HEK293 (cell line): ENCODE measurements at regions not wholly inside any gene's neighbourhood (a gene's known extent, or its start where the extent isn't known, plus 50 kb on each side); places are given as distances from the start of the nearest gene placed in this dataset.

ENCODE experiments used
- CTCF ChIA-PET: fragments of 350-600 bp; formaldehyde crosslinking; extraction: SDS; loops from one replicate; lab custom pipeline; 2021; ENCODE audit warnings: antibody characterized with exemption; lab: Yijun Ruan, JAX
- POLR2A ChIA-PET: fragments of 300-600 bp; formaldehyde crosslinking; extraction: SDS; loops from one replicate; lab custom pipeline; 2020; ENCODE audit warnings: antibody characterized with exemption, inconsistent platforms; lab: Yijun Ruan, JAX
- H3K27ac ChIP-seq: fragments of 200-500 bp; sonication (Bioruptor generic); 2 replicates; pipeline ENCODE4 v1.5.1; 2014; ENCODE audit warnings: low read depth, low read length, control low read depth, inconsistent platforms; ENCODE audit errors: extremely low read depth
- H3K36me3 ChIP-seq, 2 experiments: fragments of 200-500 bp in 1 of 2; sonication (Bioruptor generic) in 1 of 2; 1 replicate in 1 of 2; 2 replicates in 1 of 2; pipeline ENCODE4 v1.5.1; 2014 to 2017; ENCODE audit warnings: inconsistent platforms in 2 of 2, low read length in 2 of 2; ENCODE audit not compliant: control insufficient read depth in 2 of 2, insufficient read depth in 1 of 2
- H3K4me1 ChIP-seq: fragments of 200-500 bp; sonication (Bioruptor generic); 2 replicates; pipeline ENCODE4 v1.5.1; 2014; ENCODE audit warnings: mild to moderate bottlenecking, low read length, inconsistent platforms; ENCODE audit not compliant: control insufficient read depth, insufficient read depth
- H3K4me3 ChIP-seq: 2 replicates; pipeline ENCODE4 v1.5.1; 2011; ENCODE audit warnings: low read depth, mild to moderate bottlenecking, control low read depth, low read length, moderate library complexity
- H3K9me3 ChIP-seq: fragments of 200-500 bp; sonication (Bioruptor generic); 2 replicates; pipeline ENCODE4 v1.5.1; 2014; ENCODE audit warnings: low read depth, low read length, inconsistent platforms; ENCODE audit not compliant: control insufficient read depth, insufficient read depth
- KLF9 ChIP-seq: fragments of 450-650 bp; formaldehyde crosslinking; IDR thresholded peaks from 2 replicates; pipeline ENCODE4 v1.5.1; 2016; ENCODE audit warnings: missing biosample characterization, missing genetic modification characterization, low read depth
- YY1 ChIP-seq: fragments of 450-650 bp; formaldehyde crosslinking; IDR thresholded peaks from 2 replicates; pipeline ENCODE4 v1.5.1; 2018; ENCODE audit warnings: missing biosample characterization, missing genetic modification characterization
- YY2 ChIP-seq: fragments of 450-650 bp; formaldehyde crosslinking; IDR thresholded peaks from 2 replicates; pipeline ENCODE4 v1.5.1; 2016; ENCODE audit warnings: missing biosample characterization, missing genetic modification characterization
- ZBTB48 ChIP-seq: fragments of 450-650 bp; formaldehyde crosslinking; IDR thresholded peaks from 2 replicates; pipeline ENCODE4 v1.5.1; 2016; ENCODE audit warnings: missing biosample characterization, missing genetic modification characterization
- ZNF121 ChIP-seq: fragments of 450-650 bp; formaldehyde crosslinking; IDR thresholded peaks from 2 replicates; pipeline ENCODE4 v1.5.1; 2016; ENCODE audit warnings: missing biosample characterization, missing genetic modification characterization
- ZNF146 ChIP-seq: fragments of 450-650 bp; formaldehyde crosslinking; IDR thresholded peaks from 2 replicates; pipeline ENCODE4 v1.5.1; 2016; ENCODE audit warnings: missing biosample characterization, missing genetic modification characterization
- ZNF18 ChIP-seq: fragments of 450-650 bp; formaldehyde crosslinking; IDR thresholded peaks from 2 replicates; pipeline ENCODE4 v1.5.1; 2016; ENCODE audit warnings: missing biosample characterization, missing genetic modification characterization
- ZNF184 ChIP-seq: fragments of 450-650 bp; IDR thresholded peaks from 2 replicates; pipeline ENCODE4 v1.5.1; 2018; ENCODE audit warnings: missing biosample characterization, mild to moderate bottlenecking, missing genetic modification characterization
- ZNF202 ChIP-seq: fragments of 450-650 bp; formaldehyde crosslinking; IDR thresholded peaks from 2 replicates; pipeline ENCODE4 v1.5.1; 2016; ENCODE audit warnings: missing biosample characterization, missing genetic modification characterization, borderline replicate concordance
- ZNF211 ChIP-seq: fragments of 450-650 bp; formaldehyde crosslinking; IDR thresholded peaks from 2 replicates; pipeline ENCODE4 v1.5.1; 2016; ENCODE audit warnings: low read depth, missing biosample characterization, missing genetic modification characterization
- ZNF274 ChIP-seq, 2 experiments: fragments of 200-500 bp in 1 of 2; fragments of 450-650 bp in 1 of 2; sonication (Bioruptor generic) in 1 of 2; formaldehyde crosslinking in 1 of 2; IDR thresholded peaks; 2 replicates each; pipeline versions ENCODE4 v1.5.1 to v1.6.1; 2014 to 2016; ENCODE audit warnings: borderline replicate concordance in 1 of 2, inconsistent platforms in 1 of 2, low read length in 1 of 2, missing biosample characterization in 1 of 2, missing genetic modification characterization in 1 of 2
- ZNF394 ChIP-seq: fragments of 450-650 bp; formaldehyde crosslinking; IDR thresholded peaks from 2 replicates; pipeline ENCODE4 v1.5.1; 2016; ENCODE audit warnings: missing biosample characterization, missing genetic modification characterization, mild to moderate bottlenecking, moderate library complexity, borderline replicate concordance
- ZNF426 ChIP-seq: fragments of 450-650 bp; formaldehyde crosslinking; IDR thresholded peaks from 2 replicates; pipeline ENCODE4 v1.5.1; 2017; ENCODE audit warnings: missing biosample characterization, missing genetic modification characterization, mild to moderate bottlenecking, inconsistent platforms, moderate library complexity
- ZNF645 ChIP-seq: fragments of 450-650 bp; formaldehyde crosslinking; IDR thresholded peaks from 2 replicates; pipeline ENCODE4; 2016; ENCODE audit warnings: missing biosample characterization, missing genetic modification characterization
- ZNF837 ChIP-seq: fragments of 450-650 bp; formaldehyde crosslinking; IDR thresholded peaks from 2 replicates; pipeline ENCODE4 v1.5.1; 2016; ENCODE audit warnings: missing biosample characterization, missing genetic modification characterization
- ZSCAN23 ChIP-seq: fragments of 450-650 bp; formaldehyde crosslinking; IDR thresholded peaks from 2 replicates; pipeline ENCODE4 v1.5.1; 2016; ENCODE audit warnings: missing biosample characterization, missing genetic modification characterization
- TF ChIP-seq, protein P1 (sequence below): fragments of 450-650 bp; formaldehyde crosslinking; IDR thresholded peaks from 2 replicates; pipeline ENCODE4 v1.5.1; 2017; ENCODE audit warnings: missing biosample characterization, missing genetic modification characterization
- TF ChIP-seq, protein P2 (sequence below): fragments of 450-650 bp; formaldehyde crosslinking; IDR thresholded peaks from 2 replicates; pipeline ENCODE4 v1.5.1; 2016; ENCODE audit warnings: missing biosample characterization, missing genetic modification characterization, low read depth

- TF ChIP-seq ZNF18 (tag by site-specific recombination) (no peak), YY2 (tag by site-specific recombination) (no peak), ZNF426 (tag by site-specific recombination) (no peak), ZNF146 (tag by site-specific recombination) (no peak), ZNF394 (no peak), KLF9 (tag by site-specific recombination) (no peak), YY1 (no peak), ZNF645 (tag by site-specific recombination) (no peak), ZNF121 (tag by site-specific recombination) (no peak), ZNF202 (tag by site-specific recombination) (no peak), ZNF211 (tag by site-specific recombination) (no peak)
- TF ChIP-seq, protein P1, sequence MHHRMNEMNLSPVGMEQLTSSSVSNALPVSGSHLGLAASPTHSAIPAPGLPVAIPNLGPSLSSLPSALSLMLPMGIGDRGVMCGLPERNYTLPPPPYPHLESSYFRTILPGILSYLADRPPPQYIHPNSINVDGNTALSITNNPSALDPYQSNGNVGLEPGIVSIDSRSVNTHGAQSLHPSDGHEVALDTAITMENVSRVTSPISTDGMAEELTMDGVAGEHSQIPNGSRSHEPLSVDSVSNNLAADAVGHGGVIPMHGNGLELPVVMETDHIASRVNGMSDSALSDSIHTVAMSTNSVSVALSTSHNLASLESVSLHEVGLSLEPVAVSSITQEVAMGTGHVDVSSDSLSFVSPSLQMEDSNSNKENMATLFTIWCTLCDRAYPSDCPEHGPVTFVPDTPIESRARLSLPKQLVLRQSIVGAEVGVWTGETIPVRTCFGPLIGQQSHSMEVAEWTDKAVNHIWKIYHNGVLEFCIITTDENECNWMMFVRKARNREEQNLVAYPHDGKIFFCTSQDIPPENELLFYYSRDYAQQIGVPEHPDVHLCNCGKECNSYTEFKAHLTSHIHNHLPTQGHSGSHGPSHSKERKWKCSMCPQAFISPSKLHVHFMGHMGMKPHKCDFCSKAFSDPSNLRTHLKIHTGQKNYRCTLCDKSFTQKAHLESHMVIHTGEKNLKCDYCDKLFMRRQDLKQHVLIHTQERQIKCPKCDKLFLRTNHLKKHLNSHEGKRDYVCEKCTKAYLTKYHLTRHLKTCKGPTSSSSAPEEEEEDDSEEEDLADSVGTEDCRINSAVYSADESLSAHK (tag by site-specific recombination) = no peak
These were observed 102.6 kb upstream of the SLC6A6 start (continued) for GRCh38 chr3:14299767-14300166.

GRCh38 chr3:14300721-14301399, 101.5 kb upstream of the SLC6A6 start:
- no peak overlapping the region for H3K27ac ChIP-seq
- TF ChIP-seq ZBTB48 (tag by site-specific recombination) (no peak), ZNF837 (tag by site-specific recombination) (no peak), ZNF184 (tag by site-specific recombination) (no peak), ZNF274 (IDR thresholded peaks at IDR 0.05; ENCODE audit: low read length) (no peak), ZNF274 (tag by site-specific recombination; IDR thresholded peaks at IDR 0.05; ENCODE audit: borderline replicate concordance) (no peak), ZSCAN23 (tag by site-specific recombination) (no peak)
- TF ChIP-seq, protein P2, sequence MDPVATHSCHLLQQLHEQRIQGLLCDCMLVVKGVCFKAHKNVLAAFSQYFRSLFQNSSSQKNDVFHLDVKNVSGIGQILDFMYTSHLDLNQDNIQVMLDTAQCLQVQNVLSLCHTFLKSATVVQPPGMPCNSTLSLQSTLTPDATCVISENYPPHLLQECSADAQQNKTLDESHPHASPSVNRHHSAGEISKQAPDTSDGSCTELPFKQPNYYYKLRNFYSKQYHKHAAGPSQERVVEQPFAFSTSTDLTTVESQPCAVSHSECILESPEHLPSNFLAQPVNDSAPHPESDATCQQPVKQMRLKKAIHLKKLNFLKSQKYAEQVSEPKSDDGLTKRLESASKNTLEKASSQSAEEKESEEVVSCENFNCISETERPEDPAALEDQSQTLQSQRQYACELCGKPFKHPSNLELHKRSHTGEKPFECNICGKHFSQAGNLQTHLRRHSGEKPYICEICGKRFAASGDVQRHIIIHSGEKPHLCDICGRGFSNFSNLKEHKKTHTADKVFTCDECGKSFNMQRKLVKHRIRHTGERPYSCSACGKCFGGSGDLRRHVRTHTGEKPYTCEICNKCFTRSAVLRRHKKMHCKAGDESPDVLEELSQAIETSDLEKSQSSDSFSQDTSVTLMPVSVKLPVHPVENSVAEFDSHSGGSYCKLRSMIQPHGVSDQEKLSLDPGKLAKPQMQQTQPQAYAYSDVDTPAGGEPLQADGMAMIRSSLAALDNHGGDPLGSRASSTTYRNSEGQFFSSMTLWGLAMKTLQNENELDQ (tag by site-specific recombination) = no peak
- TF ChIP-seq, all 188 proteins: peak for 0
- ChIA-PET CTCF (interaction anchor here (0.7 kb wide), 2 partner anchors 39 to 126 kb away, joined by 3 read pairs; no protein-coding TSS in a partner anchor), POLR2A (no interaction called here)
- no peaks in the 10 kb centered on the region for H3K9me3 ChIP-seq
- H3K4me1 ChIP-seq = no peaks in the 10 kb centered on the region; the same call in 1 of the 2 replicates
- H3K36me3 ChIP-seq = no peaks in the 10 kb centered on the region
- H3K4me3 ChIP-seq = no peak overlapping the region
